GM12874 (cell line): ENCODE measurements at regions not wholly inside any gene's neighbourhood (a gene's known extent, or its start where the extent isn't known, plus 50 kb on each side); places are given as distances from the start of the nearest gene placed in this dataset.

Experiments used
- CTCF ChIP-seq: IDR thresholded peaks from 2 replicates; pipeline ENCODE4 v1.5.1; 2011; ENCODE audit warnings: low read depth, mild to moderate bottlenecking, control low read depth, low read length, moderate library complexity; ENCODE audit not compliant: insufficient read depth

GRCh38 chr3:116809208-116809607 lies 99.6 kb downstream of the TUSC7 start:
- TF ChIP-seq CTCF: no peak

DNA sequence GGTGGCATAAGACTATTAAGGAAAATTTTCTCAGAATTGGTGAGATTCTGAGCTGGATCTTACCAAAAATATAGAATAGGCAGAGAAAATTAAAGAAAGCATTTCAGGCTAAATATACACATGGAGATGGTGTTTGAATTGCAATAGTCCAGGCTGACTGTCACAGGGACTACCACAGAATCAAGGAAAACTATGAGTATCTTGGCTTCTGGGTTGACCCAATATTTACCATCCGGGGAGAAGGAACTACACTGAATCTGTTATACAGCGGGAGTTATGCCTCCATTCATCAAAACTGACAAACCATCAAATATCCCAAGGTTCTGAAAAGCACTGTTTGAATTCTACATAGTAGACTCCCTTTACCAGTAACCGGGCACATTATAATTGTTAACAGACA lies 102.2 kb downstream of the TUSC7 start:
- TF ChIP-seq CTCF: no peak

DNA sequence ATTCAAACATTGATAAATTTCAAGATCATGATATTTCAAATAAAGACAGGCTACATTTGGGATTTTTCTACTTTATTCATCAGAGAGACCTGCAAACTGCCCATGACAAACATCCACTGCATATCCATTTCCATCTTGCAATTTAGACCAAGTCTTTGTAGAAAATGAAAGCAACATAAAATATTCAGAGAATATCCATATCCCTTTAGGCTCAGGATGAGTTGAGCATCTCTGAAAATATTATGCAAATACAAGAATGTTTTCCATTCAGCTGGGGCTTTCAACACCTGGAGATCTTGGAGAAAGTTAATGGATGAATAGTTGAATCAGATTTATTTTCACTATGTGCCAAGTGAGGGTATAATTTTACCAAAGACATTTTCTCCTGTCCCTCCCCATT lies 103.4 kb downstream of the TUSC7 start:
- no peak for TF ChIP-seq CTCF

GRCh38 chr3:116815321-116815720 lies 105.7 kb downstream of the TUSC7 start:
- TF ChIP-seq CTCF: no peak

- no peak for TF ChIP-seq CTCF
Observed at GRCh38 chr3:116815831-116816588, 106.4 kb downstream of the TUSC7 start.

DNA sequence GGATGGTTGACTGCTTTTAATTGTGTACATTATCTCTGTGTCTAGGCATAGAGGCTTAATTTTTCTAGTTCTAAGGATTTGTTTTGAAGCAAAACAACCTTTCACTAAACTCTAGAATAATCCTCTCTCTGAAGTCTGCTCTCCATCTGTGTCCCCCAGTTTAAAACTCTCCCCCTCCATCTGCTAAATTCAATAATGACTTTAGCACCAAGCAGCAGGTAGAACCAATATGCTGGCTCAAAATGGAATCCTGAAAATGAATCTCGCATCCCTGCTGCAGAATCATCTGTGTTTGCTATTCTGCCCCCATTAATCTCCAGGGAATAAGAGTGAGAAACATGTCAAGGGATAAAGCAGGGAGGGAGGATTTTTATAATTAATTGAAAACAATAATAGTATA lies 111.8 kb downstream of the TUSC7 start:
- no peak for TF ChIP-seq CTCF

- no peak for TF ChIP-seq CTCF
Observed at GRCh38 chr3:116824208-116824607, 114.6 kb downstream of the TUSC7 start.
